HCT116 (cell line): ENCODE measurements at regions not wholly inside any gene's neighbourhood (a gene's known extent, or its start where the extent isn't known, plus 50 kb on each side); places are given as distances from the start of the nearest gene placed in this dataset.

Experiments used
- CEBPB ChIP-seq: IDR thresholded peaks from 2 replicates; pipeline ENCODE4 v1.6.1; 2012; ENCODE audit warnings: low read depth
- EZH2 ChIP-seq: fragments of 200-600 bp; sonication (generic); IDR thresholded peaks from 2 replicates; pipeline ENCODE4 v1.6.1; 2017; ENCODE audit warnings: antibody characterized with exemption, mixed run types
- EZH2phosphoT487 ChIP-seq: fragments of 200-600 bp; IDR thresholded peaks from 2 replicates; pipeline ENCODE4 v1.6.1; 2018; ENCODE audit warnings: antibody characterized with exemption, borderline replicate concordance
- POLR2A ChIP-seq: IDR thresholded peaks from 2 replicates; pipeline ENCODE4 v1.7.0; 2011; ENCODE audit warnings: borderline replicate concordance; ENCODE audit not compliant: insufficient read depth, insufficient read length; ENCODE audit errors: extremely low read depth
- POLR2AphosphoS5 ChIP-seq: IDR thresholded peaks from 2 replicates; pipeline ENCODE4 v1.6.1; 2011; ENCODE audit warnings: mild to moderate bottlenecking, low read depth, low read length, moderate library complexity
- RAD21 ChIP-seq: IDR thresholded peaks from 2 replicates; pipeline ENCODE4 v1.6.1; 2012; ENCODE audit warnings: low read depth, mild to moderate bottlenecking
- SP1 ChIP-seq: IDR thresholded peaks from 2 replicates; pipeline ENCODE4 v1.6.1; 2012; ENCODE audit warnings: low read depth
- SRF ChIP-seq: IDR thresholded peaks from 2 replicates; pipeline ENCODE4 v1.6.1; 2012; ENCODE audit warnings: low read depth
- TCF7L2 ChIP-seq: IDR thresholded peaks from 2 replicates; pipeline ENCODE4 v1.7.0; 2011; ENCODE audit warnings: borderline replicate concordance, inconsistent platforms; ENCODE audit not compliant: insufficient read depth, insufficient read length; ENCODE audit errors: extremely low read depth
- ZNF274 ChIP-seq: fragments of 200-500 bp; sonication (Bioruptor generic); IDR thresholded peaks from 2 replicates; pipeline ENCODE4 v1.6.1; 2014; ENCODE audit warnings: mild to moderate bottlenecking, low read depth, low read length, inconsistent platforms
- TF ChIP-seq, protein P1 (sequence below), 3 experiments: fragments of 200-600 bp in 1 of 3; sonication (generic) in 1 of 3; IDR thresholded peaks in 2 of 3; conservative IDR thresholded peaks in 1 of 3; 2 replicates each; pipeline ENCODE4 v1.5.1; 2012 to 2017; ENCODE audit warnings: low read depth in 2 of 3, low read length in 2 of 3, antibody characterized with exemption in 1 of 3, borderline replicate concordance in 1 of 3, control low read depth in 1 of 3, mild to moderate bottlenecking in 1 of 3, mixed read lengths in 1 of 3, mixed run types in 1 of 3, moderate library complexity in 1 of 3; ENCODE audit not compliant: insufficient read depth in 1 of 3
- TF ChIP-seq, protein P2 (sequence below): IDR thresholded peaks from 2 replicates; pipeline ENCODE4 v1.6.1; 2012
- TF ChIP-seq, protein P3 (sequence below): IDR thresholded peaks from 2 replicates; pipeline ENCODE4 v1.6.1; 2012

DNA sequence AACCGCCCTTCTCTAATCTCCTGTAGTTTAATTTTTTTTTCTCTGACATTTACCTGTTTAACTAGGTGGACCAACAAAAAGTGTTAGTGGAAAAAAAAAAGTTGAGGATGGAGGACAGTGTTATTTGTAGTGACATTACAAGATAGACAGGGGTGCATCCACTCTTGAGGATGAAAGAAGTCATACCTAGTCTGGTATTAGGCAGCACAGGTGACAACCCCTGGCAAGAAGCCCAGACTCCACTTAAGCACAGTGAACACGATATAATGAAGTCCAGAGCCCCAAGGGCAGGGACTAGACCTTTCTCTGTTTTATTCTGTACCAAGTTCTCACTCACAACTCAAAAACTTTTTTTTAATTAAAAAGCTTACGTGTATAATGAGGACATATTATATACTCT lies 268.4 kb downstream of the GPR37 start:
- TF ChIP-seq POLR2A, result no peak
- TF ChIP-seq, protein P1, sequence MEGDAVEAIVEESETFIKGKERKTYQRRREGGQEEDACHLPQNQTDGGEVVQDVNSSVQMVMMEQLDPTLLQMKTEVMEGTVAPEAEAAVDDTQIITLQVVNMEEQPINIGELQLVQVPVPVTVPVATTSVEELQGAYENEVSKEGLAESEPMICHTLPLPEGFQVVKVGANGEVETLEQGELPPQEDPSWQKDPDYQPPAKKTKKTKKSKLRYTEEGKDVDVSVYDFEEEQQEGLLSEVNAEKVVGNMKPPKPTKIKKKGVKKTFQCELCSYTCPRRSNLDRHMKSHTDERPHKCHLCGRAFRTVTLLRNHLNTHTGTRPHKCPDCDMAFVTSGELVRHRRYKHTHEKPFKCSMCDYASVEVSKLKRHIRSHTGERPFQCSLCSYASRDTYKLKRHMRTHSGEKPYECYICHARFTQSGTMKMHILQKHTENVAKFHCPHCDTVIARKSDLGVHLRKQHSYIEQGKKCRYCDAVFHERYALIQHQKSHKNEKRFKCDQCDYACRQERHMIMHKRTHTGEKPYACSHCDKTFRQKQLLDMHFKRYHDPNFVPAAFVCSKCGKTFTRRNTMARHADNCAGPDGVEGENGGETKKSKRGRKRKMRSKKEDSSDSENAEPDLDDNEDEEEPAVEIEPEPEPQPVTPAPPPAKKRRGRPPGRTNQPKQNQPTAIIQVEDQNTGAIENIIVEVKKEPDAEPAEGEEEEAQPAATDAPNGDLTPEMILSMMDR (IDR thresholded peaks at IDR 0.05 in 2 of 3, conservative IDR thresholded peaks at IDR 0.05 in 1 of 3; ENCODE audit: borderline replicate concordance in 1 of 3, insufficient read depth in 1 of 3, low read depth in 2 of 3, low read length in 2 of 3), result no peak
- TF ChIP-seq EZH2phosphoT487, result no peak
- no peak for TF ChIP-seq CEBPB
- TF ChIP-seq, protein P2, sequence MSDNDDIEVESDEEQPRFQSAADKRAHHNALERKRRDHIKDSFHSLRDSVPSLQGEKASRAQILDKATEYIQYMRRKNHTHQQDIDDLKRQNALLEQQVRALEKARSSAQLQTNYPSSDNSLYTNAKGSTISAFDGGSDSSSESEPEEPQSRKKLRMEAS, result no peak
- TF ChIP-seq, protein P3, sequence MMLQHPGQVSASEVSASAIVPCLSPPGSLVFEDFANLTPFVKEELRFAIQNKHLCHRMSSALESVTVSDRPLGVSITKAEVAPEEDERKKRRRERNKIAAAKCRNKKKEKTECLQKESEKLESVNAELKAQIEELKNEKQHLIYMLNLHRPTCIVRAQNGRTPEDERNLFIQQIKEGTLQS, result no peak
- no peak for TF ChIP-seq SP1
- no peak for TF ChIP-seq POLR2AphosphoS5
- TF ChIP-seq SRF, result no peak
- TF ChIP-seq RAD21, result no peak
- TF ChIP-seq EZH2, result no peak
- TF ChIP-seq TCF7L2, result no peak
- TF ChIP-seq ZNF274, result no peak
